Activated B cell treated with CpG ODN at 0.5 μM for 24 hours (primary cell): ENCODE measurements at regions not wholly inside any gene's neighbourhood (a gene's known extent, or its start where the extent isn't known, plus 50 kb on each side); places are given as distances from the start of the nearest gene placed in this dataset.

Source experiments
- ATAC-seq: fragments of 200-7000 bp; cut with Tn5 transposase; one replicate; pipeline ENCODE4 v1.10.0; 2021; ENCODE audit warnings: low read depth, mild to moderate bottlenecking, moderate library complexity
- CTCF ChIA-PET: fragments of 350-600 bp; sonication (Branson Sonifier 250); formaldehyde crosslinking; loops from one replicate; lab custom pipeline; 2021; ENCODE audit warnings: antibody characterized with exemption; lab: Charles Lee
- POLR2A ChIA-PET: fragments of 350-600 bp; sonication (Branson Sonifier 250); formaldehyde crosslinking; loops from one replicate; lab custom pipeline; 2021; ENCODE audit warnings: antibody characterized with exemption; lab: Charles Lee
- DNase-seq: peaks from one replicate; pipeline ENCODE4 v3.0.0; 2022
- H3K27ac Mint-ChIP-seq: one replicate; pipeline ENCODE4 v1.8.0; 2020; ENCODE audit warnings: mixed read lengths
- H3K27me3 Mint-ChIP-seq: one replicate; pipeline ENCODE4 v1.8.0; 2021; ENCODE audit warnings: mixed read lengths
- H3K36me3 Mint-ChIP-seq: one replicate; pipeline ENCODE4 v1.8.0; 2021; ENCODE audit warnings: low read depth, mixed read lengths
- H3K4me1 Mint-ChIP-seq: one replicate; pipeline ENCODE4 v1.8.0; 2021; ENCODE audit warnings: mixed read lengths
- H3K4me3 Mint-ChIP-seq: one replicate; pipeline ENCODE4 v1.8.0; 2020; ENCODE audit warnings: mild to moderate bottlenecking, mixed read lengths
- H3K9me3 Mint-ChIP-seq: one replicate; pipeline ENCODE4 v1.8.0; 2020; ENCODE audit warnings: mixed read lengths
- intact Hi-C: fragments of 100-400 bp; cut with micrococcal nuclease; formaldehyde crosslinking; loops from one replicate; pipeline ENCODE4 v1.15.1; 2024
- TF ChIP-seq, protein P1 (sequence below): fragments of 200-600 bp; IDR thresholded peaks from one replicate; pipeline ENCODE4 v1.8.0; 2022; ENCODE audit warnings: antibody characterized with exemption, mild to moderate bottlenecking

DNA sequence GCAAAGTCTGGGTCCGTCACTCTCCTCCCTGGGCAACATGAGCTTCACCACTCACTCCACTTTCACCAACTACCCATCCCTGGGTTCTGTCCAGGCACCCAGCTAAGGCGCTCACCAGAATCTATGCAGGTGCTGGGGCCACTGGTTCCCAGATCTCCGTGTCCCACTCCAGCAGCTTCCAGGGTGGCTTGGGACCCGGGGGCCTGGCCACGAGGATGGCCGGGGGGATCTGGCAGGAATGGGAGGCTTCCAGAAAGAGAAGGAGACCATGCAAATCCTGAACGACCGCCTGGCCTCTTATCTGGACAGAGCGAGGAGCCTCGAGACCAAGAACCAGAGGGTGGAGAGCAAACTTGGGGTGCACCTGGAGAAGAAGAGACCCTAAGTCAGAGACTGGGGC, 1611.0 kb upstream of the ACO1 start:
- Mint-ChIP-seq H3K27ac (no peak overlapping the region), H3K4me1 (no peaks in the 10 kb centered on the region), H3K27me3 (no peaks in the 10 kb centered on the region), H3K9me3 (peaks cover 7% of the 10 kb centered on the region), H3K36me3 (no peaks in the 10 kb centered on the region), H3K4me3 (no peak overlapping the region)
- ChIA-PET CTCF (no interaction called here), POLR2A (no interaction called here)
- TF ChIP-seq, protein P1, sequence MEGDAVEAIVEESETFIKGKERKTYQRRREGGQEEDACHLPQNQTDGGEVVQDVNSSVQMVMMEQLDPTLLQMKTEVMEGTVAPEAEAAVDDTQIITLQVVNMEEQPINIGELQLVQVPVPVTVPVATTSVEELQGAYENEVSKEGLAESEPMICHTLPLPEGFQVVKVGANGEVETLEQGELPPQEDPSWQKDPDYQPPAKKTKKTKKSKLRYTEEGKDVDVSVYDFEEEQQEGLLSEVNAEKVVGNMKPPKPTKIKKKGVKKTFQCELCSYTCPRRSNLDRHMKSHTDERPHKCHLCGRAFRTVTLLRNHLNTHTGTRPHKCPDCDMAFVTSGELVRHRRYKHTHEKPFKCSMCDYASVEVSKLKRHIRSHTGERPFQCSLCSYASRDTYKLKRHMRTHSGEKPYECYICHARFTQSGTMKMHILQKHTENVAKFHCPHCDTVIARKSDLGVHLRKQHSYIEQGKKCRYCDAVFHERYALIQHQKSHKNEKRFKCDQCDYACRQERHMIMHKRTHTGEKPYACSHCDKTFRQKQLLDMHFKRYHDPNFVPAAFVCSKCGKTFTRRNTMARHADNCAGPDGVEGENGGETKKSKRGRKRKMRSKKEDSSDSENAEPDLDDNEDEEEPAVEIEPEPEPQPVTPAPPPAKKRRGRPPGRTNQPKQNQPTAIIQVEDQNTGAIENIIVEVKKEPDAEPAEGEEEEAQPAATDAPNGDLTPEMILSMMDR = no peak
- intact Hi-C loops = no loop called here
- DNase-seq = no peak
- no peak for ATAC-seq

DNA sequence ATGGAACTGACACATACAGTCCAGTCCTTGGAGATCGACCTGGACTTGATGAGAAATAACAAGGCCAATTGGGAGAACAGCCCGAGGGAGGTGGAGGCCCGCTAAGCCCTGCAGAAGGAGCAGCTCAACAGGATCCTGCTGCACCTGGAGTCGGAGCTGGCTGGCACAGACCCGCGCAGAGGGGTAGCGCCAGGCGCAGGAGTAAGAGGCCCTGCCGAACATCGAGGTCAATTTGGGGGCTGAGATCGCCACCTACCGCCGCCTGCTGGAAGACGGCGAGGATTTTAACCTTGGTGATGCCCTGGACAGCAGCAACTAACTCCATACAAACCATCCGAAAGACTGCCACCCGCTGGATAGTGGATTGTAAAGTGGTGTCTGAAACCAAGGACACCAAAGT, 1610.1 kb upstream of the ACO1 start:
- Mint-ChIP-seq H3K36me3 (no peaks in the 10 kb centered on the region), H3K9me3 (peaks cover 7% of the 10 kb centered on the region), H3K4me3 (no peak overlapping the region), H3K27ac (no peak overlapping the region), H3K27me3 (no peaks in the 10 kb centered on the region), H3K4me1 (no peaks in the 10 kb centered on the region)
- intact Hi-C loops = no loop called here
- ATAC-seq (no peak), DNase-seq (no peak)
- CTCF ChIA-PET = no interaction called here
- POLR2A ChIA-PET = no interaction called here
- TF ChIP-seq, protein P1 = no peak

DNA sequence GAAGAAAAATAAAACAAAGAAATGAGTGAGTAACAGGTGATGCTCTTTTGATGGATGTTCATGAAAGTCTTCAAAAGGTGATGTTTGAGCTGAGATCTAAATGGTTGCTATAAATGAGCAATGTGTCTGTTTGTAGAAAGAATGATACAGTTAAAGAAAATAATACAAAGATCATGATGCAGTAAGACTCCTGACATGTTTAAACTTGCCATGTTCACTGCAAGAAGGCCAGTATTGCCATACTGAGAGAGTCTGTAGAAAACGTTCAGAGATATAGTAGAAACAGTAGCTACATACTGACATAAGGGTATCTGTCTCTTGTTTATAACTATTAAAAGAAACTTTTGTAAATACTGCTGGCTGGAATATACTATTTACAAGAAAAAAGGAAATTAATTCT, 1609.2 kb upstream of the ACO1 start:
- ATAC-seq (no peak), DNase-seq (no peak)
- CTCF ChIA-PET = no interaction called here
- H3K9me3 Mint-ChIP-seq = peaks cover 7% of the 10 kb centered on the region
- TF ChIP-seq, protein P1 = no peak
- H3K27ac Mint-ChIP-seq = no peak overlapping the region
- H3K27me3 Mint-ChIP-seq = no peaks in the 10 kb centered on the region
- no peaks in the 10 kb centered on the region for H3K4me1 Mint-ChIP-seq
- intact Hi-C loops = no loop called here
- POLR2A ChIA-PET = no interaction called here
- no peaks in the 10 kb centered on the region for H3K36me3 Mint-ChIP-seq
- no peak overlapping the region for H3K4me3 Mint-ChIP-seq

DNA sequence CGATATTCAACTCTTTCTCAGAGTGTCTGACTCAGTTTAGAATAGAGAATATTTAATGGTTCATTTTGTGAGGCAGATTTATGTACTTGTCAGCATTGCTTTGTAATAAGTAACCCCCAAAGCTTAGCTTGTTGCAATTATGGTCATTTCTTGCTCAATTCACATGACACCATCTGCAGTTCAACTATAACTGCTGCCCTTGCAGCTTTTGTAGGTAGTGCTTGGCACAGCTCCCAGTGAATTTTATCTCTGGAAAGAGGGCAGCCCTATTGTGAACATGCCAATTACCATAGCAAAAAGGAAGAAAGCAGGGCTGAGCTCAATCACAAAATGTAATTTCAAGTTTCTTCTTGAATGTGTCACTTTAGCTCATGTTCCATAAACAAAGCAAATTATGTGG, 1587.7 kb upstream of the ACO1 start:
- Mint-ChIP-seq H3K4me3 (no peak overlapping the region), H3K4me1 (no peaks in the 10 kb centered on the region), H3K36me3 (no peaks in the 10 kb centered on the region), H3K9me3 (peaks cover 2% of the 10 kb centered on the region), H3K27me3 (no peaks in the 10 kb centered on the region), H3K27ac (no peak overlapping the region)
- ATAC-seq (no peak), DNase-seq (no peak)
- ChIA-PET CTCF (no interaction called here), POLR2A (no interaction called here)
- intact Hi-C loops = no loop called here
- TF ChIP-seq, protein P1 = no peak

DNA sequence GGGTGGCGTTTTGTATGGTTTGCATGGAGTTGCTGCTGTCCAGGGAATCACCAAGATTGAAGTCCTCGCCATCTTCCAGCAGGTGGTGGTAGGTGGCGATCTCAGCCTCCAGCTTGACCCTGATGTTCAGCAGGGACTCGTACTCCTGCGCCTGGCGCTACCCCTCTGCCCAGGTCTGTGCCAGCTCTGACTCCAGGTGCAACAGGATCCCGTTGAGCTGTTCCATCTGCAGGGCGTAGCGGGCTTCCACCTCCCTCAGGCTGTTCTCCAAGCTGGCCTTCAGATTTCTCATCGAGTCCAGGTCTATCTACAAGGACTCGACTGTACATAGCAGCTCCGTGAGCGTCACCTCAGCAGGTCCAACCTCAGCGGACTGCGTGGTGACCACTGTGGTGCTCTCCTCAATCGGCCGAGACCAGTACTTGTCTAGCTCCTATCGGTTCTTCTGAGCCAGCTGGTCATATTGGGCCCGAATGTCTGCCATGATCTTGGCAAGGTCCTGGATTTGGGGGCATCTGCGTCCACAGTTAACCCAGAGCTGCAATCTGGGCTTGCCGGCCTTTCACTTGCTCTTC, 1584.8 kb upstream of the ACO1 start:
- CTCF ChIA-PET = no interaction called here
- peaks cover 2% of the 10 kb centered on the region for H3K9me3 Mint-ChIP-seq
- TF ChIP-seq, protein P1 = no peak
- no peak overlapping the region for H3K27ac Mint-ChIP-seq
- no peak for ATAC-seq
- no peaks in the 10 kb centered on the region for H3K36me3 Mint-ChIP-seq
- no peak overlapping the region for H3K4me3 Mint-ChIP-seq
- POLR2A ChIA-PET = no interaction called here
- no peaks in the 10 kb centered on the region for H3K4me1 Mint-ChIP-seq
- no peak for DNase-seq
- intact Hi-C loops = no loop called here
- no peaks in the 10 kb centered on the region for H3K27me3 Mint-ChIP-seq
